HG02588 (cell line): ENCODE measurements at regions not wholly inside any gene's neighbourhood (a gene's known extent, or its start where the extent isn't known, plus 50 kb on each side); places are given as distances from the start of the nearest gene placed in this dataset.

Source experiments
- ATAC-seq: cut with Tn5 transposase; IDR thresholded peaks from one replicate; pipeline ENCODE4 v1.9.1; 2021; ENCODE audit warnings: mild to moderate bottlenecking, moderate library complexity; ENCODE audit not compliant: unreplicated experiment

DNA sequence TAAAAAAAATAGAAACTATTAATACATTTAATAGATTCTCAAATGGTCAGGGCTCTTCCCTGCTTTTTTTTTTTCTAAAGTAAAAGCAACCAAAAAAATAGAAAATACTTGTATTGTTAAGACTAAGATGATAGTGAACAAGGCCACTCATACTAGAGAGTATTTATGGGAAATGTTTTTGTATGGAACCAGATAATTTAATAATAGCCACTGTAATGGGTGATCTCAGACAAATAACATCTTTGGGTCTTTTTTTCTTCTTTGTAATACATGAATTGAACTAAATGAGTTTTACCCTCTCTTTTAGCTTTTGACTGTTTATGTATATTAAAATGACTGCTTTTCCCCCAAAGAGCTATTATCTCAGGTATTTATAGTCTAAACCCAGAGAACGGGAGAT lies 92.1 kb upstream of the ELOVL6 start:
- ATAC-seq = no peak

DNA sequence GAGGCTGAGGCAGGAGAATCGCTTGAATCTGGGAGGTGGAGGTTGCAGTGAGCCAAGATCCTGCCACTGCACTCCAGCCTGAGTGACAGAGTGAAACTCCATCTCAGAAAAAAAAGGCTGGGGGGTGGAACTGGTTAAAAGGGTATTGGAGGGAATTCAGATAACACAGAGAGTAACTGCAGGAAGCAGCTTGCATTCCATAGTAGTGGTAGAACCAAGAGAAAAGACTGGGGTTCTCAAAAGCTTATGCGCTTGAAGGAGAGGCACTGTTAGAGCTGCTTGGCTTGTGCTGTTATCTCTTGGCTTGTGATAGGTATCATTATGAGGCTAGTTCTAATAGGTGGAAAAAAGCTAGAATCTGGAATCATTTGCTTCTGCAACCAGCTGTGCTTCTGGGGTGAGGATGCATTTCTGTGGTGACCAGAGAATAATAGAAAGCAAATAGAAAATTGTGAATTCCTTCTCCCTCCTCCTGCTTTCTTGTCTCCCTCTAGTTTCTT lies 91.2 kb upstream of the ELOVL6 start:
- no peak for ATAC-seq

DNA sequence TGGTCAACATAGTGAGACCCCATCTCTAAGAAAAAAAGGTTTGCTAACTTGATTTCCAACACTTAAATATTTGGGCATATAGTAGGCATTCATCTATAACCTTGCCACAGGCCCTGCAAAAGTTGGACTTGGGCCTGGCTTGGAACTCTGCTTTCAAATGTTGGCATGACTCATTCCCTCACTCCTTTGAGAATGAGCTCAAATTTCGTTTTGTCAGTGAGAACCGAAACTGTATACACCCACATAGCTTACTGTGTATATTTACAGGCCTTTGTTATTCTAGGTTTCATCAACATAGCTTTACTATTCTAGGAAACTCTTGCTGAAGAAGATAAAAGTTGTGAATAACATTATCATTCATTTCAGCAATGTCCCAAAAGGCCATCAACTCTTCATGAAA lies 88.7 kb upstream of the ELOVL6 start:
- ATAC-seq = peak; percentile 100

DNA sequence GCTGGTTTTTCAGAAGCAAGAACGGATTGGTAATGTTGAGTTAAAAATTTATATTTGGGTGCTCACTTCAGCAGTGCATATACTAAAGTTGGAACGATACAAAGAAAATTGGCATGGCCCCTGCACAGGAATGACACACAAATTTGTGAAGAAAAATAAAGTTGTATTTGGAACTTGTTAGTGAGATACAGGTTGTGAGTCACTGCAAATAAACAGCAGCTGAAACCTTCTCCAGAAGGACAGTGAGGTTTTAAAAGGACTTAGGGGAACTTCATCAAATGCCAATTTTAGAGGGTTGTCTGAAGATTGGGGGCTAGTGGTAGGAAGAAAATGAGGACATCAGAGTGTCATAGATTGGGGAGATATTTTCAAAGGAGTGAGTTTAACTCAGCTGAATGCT lies 79.7 kb upstream of the ELOVL6 start:
- ATAC-seq = no peak

DNA sequence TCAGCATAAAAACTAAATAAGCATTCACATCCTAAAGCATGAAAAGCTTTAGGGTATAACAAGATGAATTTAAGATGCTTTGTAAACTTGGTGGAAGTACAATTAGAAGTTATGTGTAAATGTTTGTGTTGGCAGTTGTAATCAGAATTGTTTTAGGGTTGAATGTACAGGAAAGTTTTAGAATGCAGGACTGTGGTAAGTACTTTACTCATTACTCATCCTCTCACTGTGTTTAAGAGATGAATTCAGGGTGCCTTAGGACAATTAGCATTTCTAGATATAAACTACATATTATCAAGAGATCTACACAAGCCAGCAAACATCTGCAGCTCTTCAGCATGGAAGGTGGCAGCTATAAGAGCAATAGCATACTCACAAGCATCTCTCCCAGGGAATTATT lies 77.5 kb upstream of the ELOVL6 start:
- ATAC-seq = no peak

- ATAC-seq = no peak
Measured at GRCh38 chr4:110271986-110272385, 73.6 kb upstream of the ELOVL6 start.

GRCh38 chr4:110270492-110271197 lies 72.2 kb upstream of the ELOVL6 start:
- no peak for ATAC-seq

GRCh38 chr4:110268790-110269189 lies 70.4 kb upstream of the ELOVL6 start:
- ATAC-seq = no peak

DNA sequence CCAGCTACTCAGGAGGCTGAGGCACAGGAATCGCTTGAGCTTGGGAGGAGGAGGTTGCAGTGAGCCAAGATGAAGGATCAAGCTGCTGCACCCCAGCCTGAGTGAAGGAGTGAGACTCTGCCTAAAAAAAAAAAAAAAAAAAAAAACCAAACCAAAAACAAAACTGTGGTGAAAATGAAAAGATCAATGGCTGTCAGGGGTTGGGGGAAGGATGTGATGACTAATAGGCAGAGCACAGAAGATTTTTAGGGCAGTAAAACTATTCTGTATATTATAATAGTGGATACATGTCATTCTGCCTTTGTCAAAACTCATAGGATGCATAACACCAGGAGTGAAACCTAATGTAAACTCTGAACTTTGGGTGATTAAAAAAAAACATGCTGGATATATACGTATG lies 69.9 kb upstream of the ELOVL6 start:
- no peak for ATAC-seq

- no peak for ATAC-seq
Measured at GRCh38 chr4:110266136-110266535, 67.7 kb upstream of the ELOVL6 start.

GRCh38 chr4:110265001-110265400 lies 66.6 kb upstream of the ELOVL6 start:
- no peak for ATAC-seq

DNA sequence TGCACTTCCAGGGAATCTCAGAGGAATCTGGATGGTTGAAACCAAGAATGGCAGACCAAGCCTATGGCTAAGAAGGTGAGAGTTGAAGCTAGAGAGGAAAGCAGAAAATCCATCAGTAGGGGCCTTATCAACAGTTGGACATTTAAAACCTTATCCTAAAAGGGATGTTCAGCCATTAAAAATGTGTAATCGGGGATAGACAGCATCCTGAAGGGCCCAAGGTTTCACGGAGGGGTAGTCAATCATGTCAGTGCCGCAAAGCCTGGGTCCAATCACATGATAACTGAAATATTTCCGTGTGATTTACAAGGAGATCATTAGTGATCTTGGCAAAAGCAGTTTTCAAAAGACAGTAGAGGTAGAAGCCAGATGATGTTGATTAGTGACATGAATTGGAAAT lies 61.9 kb upstream of the ELOVL6 start:
- ATAC-seq = no peak

GRCh38 chr4:110250023-110250387 lies 51.6 kb upstream of the ELOVL6 start:
- ATAC-seq = no peak

GRCh38 chr4:110248831-110249253 lies 50.4 kb upstream of the ELOVL6 start:
- ATAC-seq = no peak
